ENCODE measurements at regions not wholly inside any gene's neighbourhood (a gene's known extent, or its start where the extent isn't known, plus 50 kb on each side); places are given as distances from the start of the nearest gene placed in this dataset.
"Not testable (repeated sequence)": the region's sequence is repeated elsewhere in the genome, so short reads cannot be mapped to it uniquely, and the experiment has no call there.

GRCh38 chr15:20020588-20020987, 521.0 kb downstream of the GOLGA6L6 start:
- not testable (repeated sequence) for TF ChIP-seq CTCF (conservative IDR thresholded peaks at IDR 0.05; ENCODE audit: low read depth, low read length); POLR2A (IDR thresholded peaks at IDR 0.05; ENCODE audit: low read depth, low read length); NFE2L2 (IDR thresholded peaks at IDR 0.05; ENCODE audit: low read depth, low read length); RAD21 (IDR thresholded peaks at IDR 0.05; ENCODE audit: low read length); RCOR1 (IDR thresholded peaks at IDR 0.05; ENCODE audit: insufficient replicate concordance, low read length); FOS (IDR thresholded peaks at IDR 0.05; ENCODE audit: low read depth, low read length); USF2 (IDR thresholded peaks at IDR 0.05; ENCODE audit: low read depth, low read length); MAFK (IDR thresholded peaks at IDR 0.05; ENCODE audit: low read depth, low read length); CEBPB (IDR thresholded peaks at IDR 0.05; ENCODE audit: low read depth, low read length); BHLHE40 (IDR thresholded peaks at IDR 0.05; ENCODE audit: low read depth, low read length)
- TF ChIP-seq, protein P1, sequence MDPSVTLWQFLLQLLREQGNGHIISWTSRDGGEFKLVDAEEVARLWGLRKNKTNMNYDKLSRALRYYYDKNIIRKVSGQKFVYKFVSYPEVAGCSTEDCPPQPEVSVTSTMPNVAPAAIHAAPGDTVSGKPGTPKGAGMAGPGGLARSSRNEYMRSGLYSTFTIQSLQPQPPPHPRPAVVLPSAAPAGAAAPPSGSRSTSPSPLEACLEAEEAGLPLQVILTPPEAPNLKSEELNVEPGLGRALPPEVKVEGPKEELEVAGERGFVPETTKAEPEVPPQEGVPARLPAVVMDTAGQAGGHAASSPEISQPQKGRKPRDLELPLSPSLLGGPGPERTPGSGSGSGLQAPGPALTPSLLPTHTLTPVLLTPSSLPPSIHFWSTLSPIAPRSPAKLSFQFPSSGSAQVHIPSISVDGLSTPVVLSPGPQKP (IDR thresholded peaks at IDR 0.05; ENCODE audit: borderline replicate concordance, low read depth, low read length), result not testable (repeated sequence)
